ENCODE measurements at regions not wholly inside any gene's neighbourhood (a gene's known extent, or its start where the extent isn't known, plus 50 kb on each side); places are given as distances from the start of the nearest gene placed in this dataset.

DNA sequence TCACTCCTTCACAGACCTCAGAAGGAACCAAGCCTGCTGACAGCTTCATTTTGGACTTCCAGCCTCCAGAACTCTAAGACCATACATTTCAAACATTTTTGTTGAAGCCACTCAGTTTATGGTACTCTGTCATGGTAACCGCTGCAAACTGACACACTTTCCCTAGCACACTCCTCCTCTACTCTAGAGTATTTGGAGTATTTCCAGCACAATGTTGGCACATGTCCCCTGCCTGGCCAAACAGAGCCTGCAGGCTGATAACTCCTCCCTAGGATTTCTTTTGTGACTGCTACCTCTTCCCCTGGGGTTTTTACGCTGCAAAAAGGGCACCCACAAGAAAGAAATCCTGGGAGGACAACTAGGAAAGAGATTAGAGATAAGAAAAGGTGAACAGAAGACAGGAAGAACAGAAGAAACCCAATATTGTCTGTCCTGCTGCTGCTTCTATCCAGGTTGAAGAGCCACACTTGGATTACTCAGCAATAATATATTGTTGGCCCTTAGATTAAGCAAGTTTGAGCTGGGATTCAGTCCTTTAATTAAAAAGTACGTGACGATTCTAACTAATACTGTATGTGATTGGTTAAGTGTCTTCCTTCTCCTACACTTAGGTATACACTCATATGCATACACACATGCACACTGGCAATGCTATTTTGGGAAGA, 844.1 kb downstream of the LTN1 start:
- H3F3A ChIP-seq (ENCODE audit: low read depth), result no peaks in the 10 kb centered on the region
- no peaks in the 10 kb centered on the region for H3K27me3 ChIP-seq
- no peaks in the 10 kb centered on the region for H3K9me3 ChIP-seq (ENCODE audit: low read depth)
- H3K4me2 ChIP-seq, result no peak overlapping the region
- H3K4me3 Mint-ChIP-seq, result no peak overlapping the region
- no peak overlapping the region for H3K4me3 ChIP-seq
- H3K9me3 Mint-ChIP-seq, result no peaks in the 10 kb centered on the region
- no peaks in the 10 kb centered on the region for H3K4me1 Mint-ChIP-seq
- no peaks in the 10 kb centered on the region for H3K79me2 ChIP-seq (ENCODE audit: low read depth)
- no peaks in the 10 kb centered on the region for H3K27me3 Mint-ChIP-seq (ENCODE audit: insufficient read depth, low read depth)
- DNase-seq (ENCODE audit: low spot score), result no peak
- H3K36me3 ChIP-seq, result no peaks in the 10 kb centered on the region
- H2AFZ ChIP-seq (replicated peaks), result peak overlapping the region; percentile 57
- H4K20me1 ChIP-seq (ENCODE audit: low read depth), result no peaks in the 10 kb centered on the region
- no peaks in the 10 kb centered on the region for H3K36me3 Mint-ChIP-seq
- H3K27ac ChIP-seq, result no peak overlapping the region
- TF ChIP-seq, protein P1, sequence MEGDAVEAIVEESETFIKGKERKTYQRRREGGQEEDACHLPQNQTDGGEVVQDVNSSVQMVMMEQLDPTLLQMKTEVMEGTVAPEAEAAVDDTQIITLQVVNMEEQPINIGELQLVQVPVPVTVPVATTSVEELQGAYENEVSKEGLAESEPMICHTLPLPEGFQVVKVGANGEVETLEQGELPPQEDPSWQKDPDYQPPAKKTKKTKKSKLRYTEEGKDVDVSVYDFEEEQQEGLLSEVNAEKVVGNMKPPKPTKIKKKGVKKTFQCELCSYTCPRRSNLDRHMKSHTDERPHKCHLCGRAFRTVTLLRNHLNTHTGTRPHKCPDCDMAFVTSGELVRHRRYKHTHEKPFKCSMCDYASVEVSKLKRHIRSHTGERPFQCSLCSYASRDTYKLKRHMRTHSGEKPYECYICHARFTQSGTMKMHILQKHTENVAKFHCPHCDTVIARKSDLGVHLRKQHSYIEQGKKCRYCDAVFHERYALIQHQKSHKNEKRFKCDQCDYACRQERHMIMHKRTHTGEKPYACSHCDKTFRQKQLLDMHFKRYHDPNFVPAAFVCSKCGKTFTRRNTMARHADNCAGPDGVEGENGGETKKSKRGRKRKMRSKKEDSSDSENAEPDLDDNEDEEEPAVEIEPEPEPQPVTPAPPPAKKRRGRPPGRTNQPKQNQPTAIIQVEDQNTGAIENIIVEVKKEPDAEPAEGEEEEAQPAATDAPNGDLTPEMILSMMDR (IDR thresholded peaks at IDR 0.05), result no peak
- TF ChIP-seq EZH2 (IDR thresholded peaks at IDR 0.05), result no peak
- no peak for TF ChIP-seq EZH2phosphoT487 (IDR thresholded peaks at IDR 0.05)
- H3K27ac Mint-ChIP-seq, result no peak overlapping the region
- H3K4me1 ChIP-seq, result no peaks in the 10 kb centered on the region
- H3K9ac ChIP-seq, result no peak overlapping the region

DNA sequence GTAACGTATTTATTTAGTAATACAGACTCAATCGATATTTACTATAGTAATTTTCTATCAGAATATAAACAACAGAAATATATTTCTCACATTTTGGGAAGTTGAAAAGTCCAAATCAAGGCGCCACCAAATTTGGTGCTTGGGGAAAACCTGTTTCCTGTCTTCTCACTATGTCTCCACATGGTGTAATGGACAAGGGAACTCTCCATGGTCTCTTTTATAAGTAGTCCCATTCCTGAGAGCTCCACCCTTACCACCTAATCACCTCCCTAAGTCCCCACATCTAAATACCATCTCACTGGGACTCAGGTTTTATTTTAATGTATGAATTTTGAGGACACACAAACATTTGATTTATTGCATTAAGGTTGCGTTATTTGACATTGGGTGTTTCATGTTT, 848.0 kb downstream of the LTN1 start:
- H3K27ac Mint-ChIP-seq, result no peak overlapping the region

DNA sequence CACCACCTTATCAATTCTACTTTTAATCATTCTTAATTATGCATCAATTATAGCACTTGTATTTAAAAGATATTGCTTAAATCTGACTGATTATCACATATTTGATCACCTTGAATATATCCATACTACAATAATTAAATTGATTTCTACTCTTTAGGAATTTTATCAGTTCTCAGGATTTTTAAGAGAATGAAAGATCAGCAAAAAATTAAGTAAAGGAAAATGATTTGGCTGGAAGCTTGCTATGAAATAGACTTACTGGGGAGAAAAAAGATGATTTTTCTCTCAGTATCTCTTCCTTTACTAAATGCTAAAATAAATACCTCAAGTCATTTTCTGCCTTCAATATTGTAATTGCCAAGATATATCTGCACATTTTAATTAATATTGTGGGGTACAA, 848.6 kb downstream of the LTN1 start:
- Mint-ChIP-seq H3K4me1 (no peaks in the 10 kb centered on the region), H3K4me3 (no peak overlapping the region), H3K9me3 (no peaks in the 10 kb centered on the region), H3K27me3 (ENCODE audit: insufficient read depth, low read depth) (no peaks in the 10 kb centered on the region), H3K27ac (no peak overlapping the region), H3K36me3 (no peaks in the 10 kb centered on the region)
- no peaks in the 10 kb centered on the region for H3K79me2 ChIP-seq (ENCODE audit: low read depth)
- H4K20me1 ChIP-seq (ENCODE audit: low read depth), result no peaks in the 10 kb centered on the region
- H3F3A ChIP-seq (ENCODE audit: low read depth), result no peaks in the 10 kb centered on the region
- no peak overlapping the region for H3K4me2 ChIP-seq
- no peaks in the 10 kb centered on the region for H3K36me3 ChIP-seq
- H3K9me3 ChIP-seq (ENCODE audit: low read depth), result no peaks in the 10 kb centered on the region
- no peaks in the 10 kb centered on the region for H3K27me3 ChIP-seq
- no peak overlapping the region for H3K27ac ChIP-seq
- no peak overlapping the region for H3K9ac ChIP-seq
- no peak for TF ChIP-seq EZH2 (IDR thresholded peaks at IDR 0.05)
- no peak overlapping the region for H3K4me3 ChIP-seq
- no peak overlapping the region for H2AFZ ChIP-seq (replicated peaks)
- H3K4me1 ChIP-seq, result no peaks in the 10 kb centered on the region
- no peak for DNase-seq (ENCODE audit: low spot score)

More for the DNA sequence above, 848.0 kb downstream of the LTN1 start:
- no peaks in the 10 kb centered on the region for H3K9me3 Mint-ChIP-seq
- H4K20me1 ChIP-seq (ENCODE audit: low read depth), result no peaks in the 10 kb centered on the region
- no peak overlapping the region for H2AFZ ChIP-seq (replicated peaks)
- H3K4me1 Mint-ChIP-seq, result no peaks in the 10 kb centered on the region
- H3K36me3 ChIP-seq, result no peaks in the 10 kb centered on the region
- no peaks in the 10 kb centered on the region for H3K79me2 ChIP-seq (ENCODE audit: low read depth)
- DNase-seq (ENCODE audit: low spot score), result no peak
- no peaks in the 10 kb centered on the region for H3F3A ChIP-seq (ENCODE audit: low read depth)
- no peak overlapping the region for H3K4me2 ChIP-seq
- no peaks in the 10 kb centered on the region for H3K36me3 Mint-ChIP-seq
- no peak overlapping the region for H3K4me3 ChIP-seq
- no peaks in the 10 kb centered on the region for H3K27me3 ChIP-seq
- H3K9me3 ChIP-seq (ENCODE audit: low read depth), result no peaks in the 10 kb centered on the region
- H3K4me3 Mint-ChIP-seq, result no peak overlapping the region
- TF ChIP-seq EZH2 (IDR thresholded peaks at IDR 0.05) (no peak), EZH2phosphoT487 (IDR thresholded peaks at IDR 0.05) (no peak)
- TF ChIP-seq, protein P1 (IDR thresholded peaks at IDR 0.05), result no peak
- no peak overlapping the region for H3K9ac ChIP-seq
- no peak overlapping the region for H3K27ac ChIP-seq
- H3K27me3 Mint-ChIP-seq (ENCODE audit: insufficient read depth, low read depth), result no peaks in the 10 kb centered on the region
- no peaks in the 10 kb centered on the region for H3K4me1 ChIP-seq

DNA sequence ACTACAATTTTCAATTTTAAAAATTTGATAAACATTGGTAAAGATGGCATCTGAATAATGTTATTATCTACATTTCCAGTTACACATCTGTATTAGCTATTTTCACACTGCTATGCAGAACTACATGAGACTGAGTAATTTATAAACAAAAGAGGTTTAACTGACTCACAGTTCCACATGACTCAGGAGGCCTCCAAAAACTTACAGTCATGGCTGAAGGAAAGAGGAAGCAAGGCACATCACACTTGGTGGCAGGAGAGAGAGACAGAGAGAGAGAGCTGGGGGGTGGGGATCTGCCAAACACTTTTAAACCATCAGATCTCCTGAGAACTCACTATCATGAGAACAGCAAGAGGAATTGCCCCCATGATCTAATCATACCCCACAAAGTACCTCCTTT, 850.0 kb downstream of the LTN1 start:
- Histone ChIP-seq H3K4me3 (no peak overlapping the region), H3K36me3 (no peaks in the 10 kb centered on the region), H3K27ac (no peak overlapping the region), H3K27me3 (no peaks in the 10 kb centered on the region), H3F3A (ENCODE audit: low read depth) (no peaks in the 10 kb centered on the region), H3K9me3 (ENCODE audit: low read depth) (no peaks in the 10 kb centered on the region), H3K4me2 (no peak overlapping the region), H3K4me1 (no peaks in the 10 kb centered on the region), H3K9ac (no peak overlapping the region), H4K20me1 (ENCODE audit: low read depth) (no peaks in the 10 kb centered on the region), H2AFZ (replicated peaks) (no peak overlapping the region), H3K79me2 (ENCODE audit: low read depth) (no peaks in the 10 kb centered on the region)
- H3K27ac Mint-ChIP-seq, result no peak overlapping the region
- DNase-seq (ENCODE audit: low spot score), result no peak
- H3K4me1 Mint-ChIP-seq, result no peaks in the 10 kb centered on the region
- H3K9me3 Mint-ChIP-seq, result no peaks in the 10 kb centered on the region
- no peak overlapping the region for H3K4me3 Mint-ChIP-seq
- H3K27me3 Mint-ChIP-seq (ENCODE audit: insufficient read depth, low read depth), result no peaks in the 10 kb centered on the region
- no peaks in the 10 kb centered on the region for H3K36me3 Mint-ChIP-seq
- TF ChIP-seq, protein P1 (IDR thresholded peaks at IDR 0.05), result no peak
- TF ChIP-seq EZH2 (IDR thresholded peaks at IDR 0.05) (no peak), EZH2phosphoT487 (IDR thresholded peaks at IDR 0.05) (no peak)
